ENCODE measurements at regions not wholly inside any gene's neighbourhood (a gene's known extent, or its start where the extent isn't known, plus 50 kb on each side); places are given as distances from the start of the nearest gene placed in this dataset.

- TF ChIP-seq CTCF (IDR thresholded peaks at IDR 0.05) (no peak), POLR2A (IDR thresholded peaks at IDR 0.05) (no peak), EP300 (IDR thresholded peaks at IDR 0.05) (no peak)
These were observed 856.0 kb downstream of the TRAM1L1 start for GRCh38 chr4:116229420-116229819.

Measured in sigmoid colon (tissue), 4 donors.